Endodermal cell (in vitro differentiated cells): ENCODE measurements at regions not wholly inside any gene's neighbourhood (a gene's known extent, or its start where the extent isn't known, plus 50 kb on each side); places are given as distances from the start of the nearest gene placed in this dataset.

Source experiments
- DNase-seq: peaks from one replicate; pipeline ENCODE4 v3.0.0-alpha.2; 2017
- H3K27ac ChIP-seq: 2 replicates; pipeline ENCODE4 v1.5.1; 2013; ENCODE audit warnings: mild to moderate bottlenecking, low read depth, low read length, moderate library complexity
- H3K27me3 ChIP-seq: 2 replicates; pipeline ENCODE4 v1.6.1; 2013; ENCODE audit warnings: mild to moderate bottlenecking, low read length, moderate library complexity; ENCODE audit not compliant: insufficient read depth, control insufficient read depth, poor library complexity, severe bottlenecking
- H3K36me3 ChIP-seq: 2 replicates; pipeline ENCODE4 v1.7.0; 2013; ENCODE audit warnings: mild to moderate bottlenecking, low read length, moderate library complexity; ENCODE audit not compliant: control insufficient read depth, insufficient read depth
- H3K4me1 ChIP-seq: one replicate; pipeline ENCODE4 v1.7.0; 2013; ENCODE audit warnings: low read length; ENCODE audit not compliant: control insufficient read depth, insufficient read depth
- H3K4me3 ChIP-seq: 2 replicates; pipeline ENCODE4 v1.5.1; 2013; ENCODE audit warnings: mild to moderate bottlenecking, low read length, moderate library complexity
- H3K9ac ChIP-seq: 2 replicates; pipeline ENCODE4 v1.6.1; 2013; ENCODE audit warnings: mild to moderate bottlenecking, low read length, moderate library complexity; ENCODE audit not compliant: poor library complexity, severe bottlenecking; ENCODE audit errors: extremely low read depth
- H3K9me3 ChIP-seq: 2 replicates; pipeline ENCODE4 v1.6.1; 2013; ENCODE audit warnings: mild to moderate bottlenecking, low read length, moderate library complexity; ENCODE audit not compliant: control insufficient read depth
- H3K27ac Mint-ChIP-seq: 2 replicates; pipeline ENCODE4 v1.8.0; 2020; ENCODE audit warnings: mixed read lengths
- H3K27me3 Mint-ChIP-seq: 2 replicates; pipeline ENCODE4 v1.8.0; 2021; ENCODE audit warnings: mild to moderate bottlenecking, mixed read lengths; ENCODE audit not compliant: insufficient read depth
- H3K36me3 Mint-ChIP-seq: 2 replicates; pipeline ENCODE4 v1.8.0; 2020; ENCODE audit warnings: low read depth, mixed read lengths
- H3K4me1 Mint-ChIP-seq: 2 replicates; pipeline ENCODE4 v1.8.0; 2020; ENCODE audit warnings: mixed read lengths
- H3K4me3 Mint-ChIP-seq: 2 replicates; pipeline ENCODE4 v1.8.0; 2020; ENCODE audit warnings: mild to moderate bottlenecking, moderate library complexity, mixed read lengths
- H3K9me3 Mint-ChIP-seq: 2 replicates; pipeline ENCODE4 v1.8.0; 2020; ENCODE audit warnings: mild to moderate bottlenecking, mixed read lengths
- WGBS, 2 experiments: methylation state at CpG; one replicate each; pipeline versions ENCODE4 v1.1.5 to v1.1.7; 2013; ENCODE audit warnings: missing lambda C conversion rate in 2 of 2, mixed read lengths in 1 of 2; ENCODE audit not compliant: insufficient coverage in 1 of 2, insufficient read length in 1 of 2; 5-methylcytosine and 5-hydroxymethylcytosine counted together
- TF ChIP-seq, protein P1 (sequence below): fragments of 200-600 bp; sonication (generic); conservative IDR thresholded peaks from 2 replicates; pipeline ENCODE4 v1.5.0; 2021; ENCODE audit warnings: antibody characterized with exemption, mild to moderate bottlenecking

- WGBS, 2 experiments: no CpG with 5 or more reads among the region's 1 CpG
- TF ChIP-seq, protein P1, sequence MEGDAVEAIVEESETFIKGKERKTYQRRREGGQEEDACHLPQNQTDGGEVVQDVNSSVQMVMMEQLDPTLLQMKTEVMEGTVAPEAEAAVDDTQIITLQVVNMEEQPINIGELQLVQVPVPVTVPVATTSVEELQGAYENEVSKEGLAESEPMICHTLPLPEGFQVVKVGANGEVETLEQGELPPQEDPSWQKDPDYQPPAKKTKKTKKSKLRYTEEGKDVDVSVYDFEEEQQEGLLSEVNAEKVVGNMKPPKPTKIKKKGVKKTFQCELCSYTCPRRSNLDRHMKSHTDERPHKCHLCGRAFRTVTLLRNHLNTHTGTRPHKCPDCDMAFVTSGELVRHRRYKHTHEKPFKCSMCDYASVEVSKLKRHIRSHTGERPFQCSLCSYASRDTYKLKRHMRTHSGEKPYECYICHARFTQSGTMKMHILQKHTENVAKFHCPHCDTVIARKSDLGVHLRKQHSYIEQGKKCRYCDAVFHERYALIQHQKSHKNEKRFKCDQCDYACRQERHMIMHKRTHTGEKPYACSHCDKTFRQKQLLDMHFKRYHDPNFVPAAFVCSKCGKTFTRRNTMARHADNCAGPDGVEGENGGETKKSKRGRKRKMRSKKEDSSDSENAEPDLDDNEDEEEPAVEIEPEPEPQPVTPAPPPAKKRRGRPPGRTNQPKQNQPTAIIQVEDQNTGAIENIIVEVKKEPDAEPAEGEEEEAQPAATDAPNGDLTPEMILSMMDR: no peak
- Mint-ChIP-seq H3K27me3 (no peaks in the 10 kb centered on the region), H3K9me3 (peaks cover 28% of the 10 kb centered on the region), H3K36me3 (peaks cover 4% of the 10 kb centered on the region), H3K27ac (no peak overlapping the region), H3K4me1 (peaks cover 25% of the 10 kb centered on the region), H3K4me3 (no peak overlapping the region)
- Histone ChIP-seq H3K27me3 (no peaks in the 10 kb centered on the region), H3K4me1 (no peaks in the 10 kb centered on the region), H3K36me3 (no peaks in the 10 kb centered on the region), H3K4me3 (peak overlapping the region; percentile 32), H3K9ac (no peak overlapping the region), H3K9me3 (peaks cover 49% of the 10 kb centered on the region), H3K27ac (no peak overlapping the region)
- DNase-seq: no peak
Observed at GRCh38 chr6:145235207-145235606, 500.1 kb downstream of the EPM2A start.

GRCh38 chr6:145238787-145239186 is 496.5 kb downstream of the EPM2A start:
- H3K4me1 Mint-ChIP-seq: peaks cover 20% of the 10 kb centered on the region
- H3K36me3 Mint-ChIP-seq: peaks cover 4% of the 10 kb centered on the region
- peaks cover 32% of the 10 kb centered on the region for H3K9me3 ChIP-seq
- peaks cover 17% of the 10 kb centered on the region for H3K9me3 Mint-ChIP-seq
- H3K27ac Mint-ChIP-seq: no peak overlapping the region
- no peak overlapping the region for H3K9ac ChIP-seq
- H3K4me3 Mint-ChIP-seq: no peak overlapping the region
- H3K27me3 Mint-ChIP-seq: no peaks in the 10 kb centered on the region
- TF ChIP-seq, protein P1: no peak
- H3K27ac ChIP-seq: no peak overlapping the region
- no peaks in the 10 kb centered on the region for H3K27me3 ChIP-seq
- H3K4me1 ChIP-seq: no peaks in the 10 kb centered on the region
- no peak for DNase-seq
- no peaks in the 10 kb centered on the region for H3K36me3 ChIP-seq
- no peak overlapping the region for H3K4me3 ChIP-seq

- peaks cover 11% of the 10 kb centered on the region for H3K9me3 ChIP-seq
- Mint-ChIP-seq H3K4me1 (peaks cover 14% of the 10 kb centered on the region), H3K27me3 (no peaks in the 10 kb centered on the region), H3K4me3 (no peak overlapping the region), H3K9me3 (peaks cover 1% of the 10 kb centered on the region), H3K27ac (no peak overlapping the region), H3K36me3 (no peaks in the 10 kb centered on the region)
- H3K27ac ChIP-seq: no peak overlapping the region
- TF ChIP-seq, protein P1: no peak
- no peaks in the 10 kb centered on the region for H3K27me3 ChIP-seq
- H3K4me1 ChIP-seq: no peaks in the 10 kb centered on the region
- H3K36me3 ChIP-seq: no peaks in the 10 kb centered on the region
- WGBS, 2 experiments: 90 to 95% methylated on average over 1 to 3 of the region's 3 CpGs
- no peak overlapping the region for H3K4me3 ChIP-seq
- no peak for DNase-seq
- H3K9ac ChIP-seq: no peak overlapping the region
Observed at GRCh38 chr6:145241039-145241438, 494.3 kb downstream of the EPM2A start.
